Activated T-cell treated with anti-CD3 and anti-CD28 coated beads, Interleukin-2, amount 50 U/mL, for 4 hours (primary cell): ENCODE measurements at regions not wholly inside any gene's neighbourhood (a gene's known extent, or its start where the extent isn't known, plus 50 kb on each side); places are given as distances from the start of the nearest gene placed in this dataset.

Experiments used
- ATAC-seq, 2 donors: fragments of 200-7000 bp; cut with Tn5 transposase; one replicate each; pipeline ENCODE4 v1.10.0; 2021
- DNase-seq: peaks from one replicate; pipeline ENCODE4 v3.0.0-alpha.2; 2020
- H3K27me3 Mint-ChIP-seq: one replicate; pipeline ENCODE4 v1.8.0; 2021; ENCODE audit warnings: low read depth, mixed read lengths
- H3K36me3 Mint-ChIP-seq: one replicate; pipeline ENCODE4 v1.8.0; 2022; ENCODE audit warnings: mixed read lengths; ENCODE audit not compliant: insufficient read depth
- H3K4me1 Mint-ChIP-seq: one replicate; pipeline ENCODE4 v1.8.0; 2021; ENCODE audit warnings: low read depth, mixed read lengths
- H3K4me3 Mint-ChIP-seq: one replicate; pipeline ENCODE4 v1.8.0; 2021; ENCODE audit warnings: mild to moderate bottlenecking, moderate library complexity, mixed read lengths
- H3K9me3 Mint-ChIP-seq: one replicate; pipeline ENCODE4 v1.8.0; 2021; ENCODE audit warnings: mixed read lengths

GRCh38 chr20:11430652-11431051 is 487.0 kb upstream of the BTBD3 start:
- H3K4me3 Mint-ChIP-seq = no peak overlapping the region
- H3K36me3 Mint-ChIP-seq = no peaks in the 10 kb centered on the region
- no peaks in the 10 kb centered on the region for H3K4me1 Mint-ChIP-seq
- no peak for DNase-seq
- peaks cover 15% of the 10 kb centered on the region for H3K9me3 Mint-ChIP-seq
- no peak for ATAC-seq
- H3K27me3 Mint-ChIP-seq = no peaks in the 10 kb centered on the region

GRCh38 chr20:11431621-11432020 is 486.1 kb upstream of the BTBD3 start:
- H3K27me3 Mint-ChIP-seq = no peaks in the 10 kb centered on the region
- no peak for DNase-seq
- ATAC-seq = no peak
- no peaks in the 10 kb centered on the region for H3K4me1 Mint-ChIP-seq
- no peaks in the 10 kb centered on the region for H3K36me3 Mint-ChIP-seq
- H3K9me3 Mint-ChIP-seq = peaks cover 20% of the 10 kb centered on the region
- no peak overlapping the region for H3K4me3 Mint-ChIP-seq

- H3K4me1 Mint-ChIP-seq = no peaks in the 10 kb centered on the region
- ATAC-seq = no peak
- peaks cover 27% of the 10 kb centered on the region for H3K9me3 Mint-ChIP-seq
- no peaks in the 10 kb centered on the region for H3K27me3 Mint-ChIP-seq
- H3K4me3 Mint-ChIP-seq = no peak overlapping the region
- no peak for DNase-seq
- no peaks in the 10 kb centered on the region for H3K36me3 Mint-ChIP-seq
Observed at GRCh38 chr20:11432407-11432806, 485.3 kb upstream of the BTBD3 start.

- no peak overlapping the region for H3K4me3 Mint-ChIP-seq
- no peak for ATAC-seq
- no peaks in the 10 kb centered on the region for H3K27me3 Mint-ChIP-seq
- no peak for DNase-seq
- H3K4me1 Mint-ChIP-seq = no peaks in the 10 kb centered on the region
- peaks cover 29% of the 10 kb centered on the region for H3K9me3 Mint-ChIP-seq
- no peaks in the 10 kb centered on the region for H3K36me3 Mint-ChIP-seq
Observed at GRCh38 chr20:11436113-11436905, 481.4 kb upstream of the BTBD3 start.

- DNase-seq = no peak
- H3K4me3 Mint-ChIP-seq = no peak overlapping the region
- H3K9me3 Mint-ChIP-seq = peaks cover 26% of the 10 kb centered on the region
- no peaks in the 10 kb centered on the region for H3K4me1 Mint-ChIP-seq
- ATAC-seq = no peak
- no peaks in the 10 kb centered on the region for H3K36me3 Mint-ChIP-seq
- H3K27me3 Mint-ChIP-seq = no peaks in the 10 kb centered on the region
Observed at GRCh38 chr20:11437090-11437489, 480.6 kb upstream of the BTBD3 start.

- H3K4me1 Mint-ChIP-seq = no peaks in the 10 kb centered on the region
- H3K9me3 Mint-ChIP-seq = peaks cover 26% of the 10 kb centered on the region
- no peaks in the 10 kb centered on the region for H3K27me3 Mint-ChIP-seq
- no peak overlapping the region for H3K4me3 Mint-ChIP-seq
- ATAC-seq (no peak), DNase-seq (no peak)
- H3K36me3 Mint-ChIP-seq = no peaks in the 10 kb centered on the region
Observed at GRCh38 chr20:11437611-11438380, 479.9 kb upstream of the BTBD3 start.

GRCh38 chr20:11438412-11438811 is 479.3 kb upstream of the BTBD3 start:
- no peak for DNase-seq
- H3K36me3 Mint-ChIP-seq = no peaks in the 10 kb centered on the region
- H3K9me3 Mint-ChIP-seq = peaks cover 26% of the 10 kb centered on the region
- H3K27me3 Mint-ChIP-seq = no peaks in the 10 kb centered on the region
- H3K4me3 Mint-ChIP-seq = no peak overlapping the region
- no peak for ATAC-seq
- no peaks in the 10 kb centered on the region for H3K4me1 Mint-ChIP-seq

GRCh38 chr20:11443382-11444119 is 474.1 kb upstream of the BTBD3 start:
- Mint-ChIP-seq H3K4me1 (no peaks in the 10 kb centered on the region), H3K36me3 (no peaks in the 10 kb centered on the region), H3K9me3 (no peaks in the 10 kb centered on the region), H3K4me3 (no peak overlapping the region), H3K27me3 (no peaks in the 10 kb centered on the region)
- DNase-seq = no peak
- no peak for ATAC-seq

GRCh38 chr20:11445161-11445560 is 472.5 kb upstream of the BTBD3 start:
- Mint-ChIP-seq H3K9me3 (no peaks in the 10 kb centered on the region), H3K4me3 (no peak overlapping the region), H3K4me1 (no peaks in the 10 kb centered on the region), H3K36me3 (no peaks in the 10 kb centered on the region), H3K27me3 (no peaks in the 10 kb centered on the region)
- DNase-seq (no peak), ATAC-seq (no peak)

GRCh38 chr20:11445891-11446290 is 471.8 kb upstream of the BTBD3 start:
- Mint-ChIP-seq H3K9me3 (no peaks in the 10 kb centered on the region), H3K4me3 (no peak overlapping the region), H3K36me3 (no peaks in the 10 kb centered on the region), H3K27me3 (no peaks in the 10 kb centered on the region), H3K4me1 (no peaks in the 10 kb centered on the region)
- no peak for DNase-seq
- no peak for ATAC-seq

GRCh38 chr20:11447371-11448100 is 470.2 kb upstream of the BTBD3 start:
- Mint-ChIP-seq H3K36me3 (no peaks in the 10 kb centered on the region), H3K4me3 (no peak overlapping the region), H3K27me3 (no peaks in the 10 kb centered on the region)

GRCh38 chr20:11448554-11448953 is 469.1 kb upstream of the BTBD3 start:
- Mint-ChIP-seq H3K4me1 (no peaks in the 10 kb centered on the region), H3K36me3 (no peaks in the 10 kb centered on the region), H3K9me3 (no peaks in the 10 kb centered on the region), H3K4me3 (no peak overlapping the region), H3K27me3 (no peaks in the 10 kb centered on the region)
- ATAC-seq = no peak
- no peak for DNase-seq

More at GRCh38 chr20:11447371-11448100, 470.2 kb upstream of the BTBD3 start:
- Mint-ChIP-seq H3K4me1 (no peaks in the 10 kb centered on the region), H3K9me3 (no peaks in the 10 kb centered on the region)
- no peak for ATAC-seq
- no peak for DNase-seq

GRCh38 chr20:11451793-11452291 is 465.9 kb upstream of the BTBD3 start:
- H3K36me3 Mint-ChIP-seq = no peaks in the 10 kb centered on the region
- H3K4me3 Mint-ChIP-seq = no peak overlapping the region
- ATAC-seq (no peak), DNase-seq (no peak)
- no peaks in the 10 kb centered on the region for H3K27me3 Mint-ChIP-seq
- H3K9me3 Mint-ChIP-seq = no peaks in the 10 kb centered on the region
- H3K4me1 Mint-ChIP-seq = no peaks in the 10 kb centered on the region

- H3K4me1 Mint-ChIP-seq = no peaks in the 10 kb centered on the region
- ATAC-seq (no peak), DNase-seq (no peak)
- no peaks in the 10 kb centered on the region for H3K27me3 Mint-ChIP-seq
- no peaks in the 10 kb centered on the region for H3K36me3 Mint-ChIP-seq
- H3K4me3 Mint-ChIP-seq = no peak overlapping the region
- H3K9me3 Mint-ChIP-seq = no peaks in the 10 kb centered on the region
Observed at GRCh38 chr20:11452326-11452725, 465.4 kb upstream of the BTBD3 start.
